WTC11 (cell line): ENCODE measurements at regions not wholly inside any gene's neighbourhood (a gene's known extent, or its start where the extent isn't known, plus 50 kb on each side); places are given as distances from the start of the nearest gene placed in this dataset.
A peak's percentile ranks its signal among the peaks of the same experiment; 100 is the strongest.
"Not testable (repeated sequence)": the region's sequence is repeated elsewhere in the genome, so short reads cannot be mapped to it uniquely, and the experiment has no call there.

ENCODE experiments used
- ATAC-seq: fragments of 200-7000 bp; cut with Tn5 transposase; 2 replicates; pipeline ENCODE4 v1.10.0; 2021; ENCODE audit warnings: mild to moderate bottlenecking, moderate library complexity
- CTCF ChIA-PET: fragments of 300-600 bp; sonication (Branson Sonifier 250); formaldehyde crosslinking; loops from one replicate; lab custom pipeline; 2021; ENCODE audit warnings: antibody characterized with exemption; lab: Charles Lee
- POLR2A ChIA-PET: fragments of 350-600 bp; sonication (Branson Sonifier 250); formaldehyde crosslinking; loops from one replicate; lab custom pipeline; 2021; ENCODE audit warnings: antibody characterized with exemption; lab: Charles Lee
- DNase-seq: peaks from one replicate; pipeline ENCODE4 v3.0.0; 2021; ENCODE audit warnings: low spot score
- H3K27ac Mint-ChIP-seq: 2 replicates; pipeline ENCODE4 v1.8.0; 2021; ENCODE audit warnings: mixed read lengths
- H3K27me3 Mint-ChIP-seq: 2 replicates; pipeline ENCODE4 v1.8.0; 2021; ENCODE audit warnings: low read depth, mild to moderate bottlenecking, moderate library complexity, mixed read lengths
- H3K36me3 Mint-ChIP-seq: 2 replicates; pipeline ENCODE4 v1.8.0; 2021; ENCODE audit warnings: mixed read lengths
- H3K4me1 Mint-ChIP-seq: 2 replicates; pipeline ENCODE4 v1.8.0; 2022; ENCODE audit warnings: mixed read lengths
- H3K4me3 Mint-ChIP-seq: 2 replicates; pipeline ENCODE4 v1.8.0; 2021; ENCODE audit warnings: mild to moderate bottlenecking, moderate library complexity, mixed read lengths
- H3K9me3 Mint-ChIP-seq: 2 replicates; pipeline ENCODE4 v1.8.0; 2021; ENCODE audit warnings: mixed read lengths
- CREM ChIP-seq: sonication (generic); formaldehyde crosslinking; IDR thresholded peaks from 2 replicates; pipeline ENCODE4 v1.8.1; 2022; ENCODE audit warnings: mild to moderate bottlenecking, missing genetic modification reagents, moderate library complexity
- ELF4 ChIP-seq: sonication (generic); formaldehyde crosslinking; IDR thresholded peaks from 2 replicates; pipeline ENCODE4 v1.8.1; 2022; ENCODE audit warnings: low read depth, mild to moderate bottlenecking, moderate library complexity, missing genetic modification reagents
- ETV6 ChIP-seq: sonication (generic); formaldehyde crosslinking; IDR thresholded peaks from 2 replicates; pipeline ENCODE4 v1.8.1; 2022; ENCODE audit warnings: mild to moderate bottlenecking, missing genetic modification reagents
- JAZF1 ChIP-seq: fragments of 250-450 bp; sonication (Bioruptor Pico); IDR thresholded peaks from 2 replicates; pipeline ENCODE4 v1.9.0; 2021; ENCODE audit warnings: moderate library complexity, mild to moderate bottlenecking, inconsistent platforms
- MYBL2 ChIP-seq: sonication (generic); formaldehyde crosslinking; IDR thresholded peaks from 2 replicates; pipeline ENCODE4 v1.8.1; 2023; ENCODE audit warnings: mild to moderate bottlenecking, moderate library complexity, missing genetic modification reagents
- NFE2L1 ChIP-seq: sonication (generic); formaldehyde crosslinking; IDR thresholded peaks from 2 replicates; pipeline ENCODE4 v1.8.1; 2023; ENCODE audit warnings: missing genetic modification reagents
- TF ChIP-seq, protein P1 (sequence below): fragments of 250-450 bp; sonication (Bioruptor Pico); IDR thresholded peaks from 2 replicates; pipeline ENCODE4 v1.9.0; 2021; ENCODE audit warnings: mild to moderate bottlenecking
- TF ChIP-seq, protein P2 (sequence below): sonication (generic); formaldehyde crosslinking; IDR thresholded peaks from 2 replicates; pipeline ENCODE4 v1.8.1; 2022; ENCODE audit warnings: mild to moderate bottlenecking, moderate library complexity, missing genetic modification reagents
- TF ChIP-seq, protein P3 (sequence below): sonication (generic); formaldehyde crosslinking; IDR thresholded peaks from 2 replicates; pipeline ENCODE4 v1.8.1; 2022; ENCODE audit warnings: missing genetic modification reagents, borderline replicate concordance
- TF ChIP-seq, protein P4 (sequence below): sonication (generic); formaldehyde crosslinking; IDR thresholded peaks from 2 replicates; pipeline ENCODE4 v1.8.1; 2022; ENCODE audit warnings: low read depth, missing genetic modification reagents, borderline replicate concordance
- TF ChIP-seq, protein P5 (sequence below): sonication (generic); formaldehyde crosslinking; IDR thresholded peaks from 2 replicates; pipeline ENCODE4 v1.8.0; 2023; ENCODE audit warnings: missing genetic modification reagents, mild to moderate bottlenecking, borderline replicate concordance

DNA sequence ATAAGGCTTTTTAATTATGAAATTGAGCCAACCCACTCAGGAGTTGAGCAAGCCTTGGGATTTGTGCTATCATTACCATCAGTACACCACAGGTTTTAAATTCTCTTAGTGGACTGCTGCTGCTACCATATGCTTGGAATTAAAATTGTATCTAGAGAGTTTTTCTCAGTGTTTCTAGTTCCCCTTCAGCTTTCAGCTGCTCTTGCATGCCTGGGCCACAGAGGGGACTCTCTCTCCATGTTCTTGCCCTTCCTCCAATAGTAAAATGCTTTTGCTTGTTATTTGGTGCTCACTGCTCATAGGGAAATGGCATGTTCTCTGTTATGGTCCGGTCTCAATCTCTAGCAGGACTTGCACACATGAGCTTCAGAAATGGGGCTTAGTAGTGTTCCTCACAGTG lies 101.9 kb downstream of the IGSF1 start:
- no peaks in the 10 kb centered on the region for H3K9me3 Mint-ChIP-seq
- H3K4me1 Mint-ChIP-seq: peaks cover 6% of the 10 kb centered on the region; the same call in 1 of the 2 replicates
- CTCF ChIA-PET: interaction anchor here (1.1 kb wide), 1 partner anchor 50 kb away, joined by 3 read pairs; no protein-coding TSS in a partner anchor
- H3K27me3 Mint-ChIP-seq: no peaks in the 10 kb centered on the region
- POLR2A ChIA-PET: no interaction called here
- no peaks in the 10 kb centered on the region for H3K36me3 Mint-ChIP-seq
- TF ChIP-seq JAZF1 (no peak), CREM (no peak), ELF4 (CRISPR knock-in tag) (no peak), NFE2L1 (CRISPR knock-in tag) (no peak)
- TF ChIP-seq, protein P1, sequence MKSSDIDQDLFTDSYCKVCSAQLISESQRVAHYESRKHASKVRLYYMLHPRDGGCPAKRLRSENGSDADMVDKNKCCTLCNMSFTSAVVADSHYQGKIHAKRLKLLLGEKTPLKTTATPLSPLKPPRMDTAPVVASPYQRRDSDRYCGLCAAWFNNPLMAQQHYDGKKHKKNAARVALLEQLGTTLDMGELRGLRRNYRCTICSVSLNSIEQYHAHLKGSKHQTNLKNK (CRISPR knock-in tag): no peak
- TF ChIP-seq, protein P2, sequence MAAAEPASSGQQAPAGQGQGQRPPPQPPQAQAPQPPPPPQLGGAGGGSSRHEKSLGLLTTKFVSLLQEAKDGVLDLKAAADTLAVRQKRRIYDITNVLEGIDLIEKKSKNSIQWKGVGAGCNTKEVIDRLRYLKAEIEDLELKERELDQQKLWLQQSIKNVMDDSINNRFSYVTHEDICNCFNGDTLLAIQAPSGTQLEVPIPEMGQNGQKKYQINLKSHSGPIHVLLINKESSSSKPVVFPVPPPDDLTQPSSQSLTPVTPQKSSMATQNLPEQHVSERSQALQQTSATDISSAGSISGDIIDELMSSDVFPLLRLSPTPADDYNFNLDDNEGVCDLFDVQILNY (CRISPR knock-in tag): no peak
- TF ChIP-seq, protein P3, sequence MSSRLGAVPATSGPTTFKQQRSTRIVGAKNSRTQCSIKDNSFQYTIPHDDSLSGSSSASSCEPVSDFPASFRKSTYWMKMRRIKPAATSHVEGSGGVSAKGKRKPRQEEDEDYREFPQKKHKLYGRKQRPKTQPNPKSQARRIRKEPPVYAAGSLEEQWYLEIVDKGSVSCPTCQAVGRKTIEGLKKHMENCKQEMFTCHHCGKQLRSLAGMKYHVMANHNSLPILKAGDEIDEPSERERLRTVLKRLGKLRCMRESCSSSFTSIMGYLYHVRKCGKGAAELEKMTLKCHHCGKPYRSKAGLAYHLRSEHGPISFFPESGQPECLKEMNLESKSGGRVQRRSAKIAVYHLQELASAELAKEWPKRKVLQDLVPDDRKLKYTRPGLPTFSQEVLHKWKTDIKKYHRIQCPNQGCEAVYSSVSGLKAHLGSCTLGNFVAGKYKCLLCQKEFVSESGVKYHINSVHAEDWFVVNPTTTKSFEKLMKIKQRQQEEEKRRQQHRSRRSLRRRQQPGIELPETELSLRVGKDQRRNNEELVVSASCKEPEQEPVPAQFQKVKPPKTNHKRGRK (CRISPR knock-in tag): no peak
- TF ChIP-seq, protein P4, sequence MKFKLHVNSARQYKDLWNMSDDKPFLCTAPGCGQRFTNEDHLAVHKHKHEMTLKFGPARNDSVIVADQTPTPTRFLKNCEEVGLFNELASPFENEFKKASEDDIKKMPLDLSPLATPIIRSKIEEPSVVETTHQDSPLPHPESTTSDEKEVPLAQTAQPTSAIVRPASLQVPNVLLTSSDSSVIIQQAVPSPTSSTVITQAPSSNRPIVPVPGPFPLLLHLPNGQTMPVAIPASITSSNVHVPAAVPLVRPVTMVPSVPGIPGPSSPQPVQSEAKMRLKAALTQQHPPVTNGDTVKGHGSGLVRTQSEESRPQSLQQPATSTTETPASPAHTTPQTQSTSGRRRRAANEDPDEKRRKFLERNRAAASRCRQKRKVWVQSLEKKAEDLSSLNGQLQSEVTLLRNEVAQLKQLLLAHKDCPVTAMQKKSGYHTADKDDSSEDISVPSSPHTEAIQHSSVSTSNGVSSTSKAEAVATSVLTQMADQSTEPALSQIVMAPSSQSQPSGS (CRISPR knock-in tag): no peak
- TF ChIP-seq, protein P5, sequence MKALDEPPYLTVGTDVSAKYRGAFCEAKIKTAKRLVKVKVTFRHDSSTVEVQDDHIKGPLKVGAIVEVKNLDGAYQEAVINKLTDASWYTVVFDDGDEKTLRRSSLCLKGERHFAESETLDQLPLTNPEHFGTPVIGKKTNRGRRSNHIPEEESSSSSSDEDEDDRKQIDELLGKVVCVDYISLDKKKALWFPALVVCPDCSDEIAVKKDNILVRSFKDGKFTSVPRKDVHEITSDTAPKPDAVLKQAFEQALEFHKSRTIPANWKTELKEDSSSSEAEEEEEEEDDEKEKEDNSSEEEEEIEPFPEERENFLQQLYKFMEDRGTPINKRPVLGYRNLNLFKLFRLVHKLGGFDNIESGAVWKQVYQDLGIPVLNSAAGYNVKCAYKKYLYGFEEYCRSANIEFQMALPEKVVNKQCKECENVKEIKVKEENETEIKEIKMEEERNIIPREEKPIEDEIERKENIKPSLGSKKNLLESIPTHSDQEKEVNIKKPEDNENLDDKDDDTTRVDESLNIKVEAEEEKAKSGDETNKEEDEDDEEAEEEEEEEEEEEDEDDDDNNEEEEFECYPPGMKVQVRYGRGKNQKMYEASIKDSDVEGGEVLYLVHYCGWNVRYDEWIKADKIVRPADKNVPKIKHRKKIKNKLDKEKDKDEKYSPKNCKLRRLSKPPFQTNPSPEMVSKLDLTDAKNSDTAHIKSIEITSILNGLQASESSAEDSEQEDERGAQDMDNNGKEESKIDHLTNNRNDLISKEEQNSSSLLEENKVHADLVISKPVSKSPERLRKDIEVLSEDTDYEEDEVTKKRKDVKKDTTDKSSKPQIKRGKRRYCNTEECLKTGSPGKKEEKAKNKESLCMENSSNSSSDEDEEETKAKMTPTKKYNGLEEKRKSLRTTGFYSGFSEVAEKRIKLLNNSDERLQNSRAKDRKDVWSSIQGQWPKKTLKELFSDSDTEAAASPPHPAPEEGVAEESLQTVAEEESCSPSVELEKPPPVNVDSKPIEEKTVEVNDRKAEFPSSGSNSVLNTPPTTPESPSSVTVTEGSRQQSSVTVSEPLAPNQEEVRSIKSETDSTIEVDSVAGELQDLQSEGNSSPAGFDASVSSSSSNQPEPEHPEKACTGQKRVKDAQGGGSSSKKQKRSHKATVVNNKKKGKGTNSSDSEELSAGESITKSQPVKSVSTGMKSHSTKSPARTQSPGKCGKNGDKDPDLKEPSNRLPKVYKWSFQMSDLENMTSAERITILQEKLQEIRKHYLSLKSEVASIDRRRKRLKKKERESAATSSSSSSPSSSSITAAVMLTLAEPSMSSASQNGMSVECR: no peak
- ATAC-seq (peak; percentile 60), DNase-seq (no peak)
- no peak overlapping the region for H3K27ac Mint-ChIP-seq
- H3K4me3 Mint-ChIP-seq: no peak overlapping the region

DNA sequence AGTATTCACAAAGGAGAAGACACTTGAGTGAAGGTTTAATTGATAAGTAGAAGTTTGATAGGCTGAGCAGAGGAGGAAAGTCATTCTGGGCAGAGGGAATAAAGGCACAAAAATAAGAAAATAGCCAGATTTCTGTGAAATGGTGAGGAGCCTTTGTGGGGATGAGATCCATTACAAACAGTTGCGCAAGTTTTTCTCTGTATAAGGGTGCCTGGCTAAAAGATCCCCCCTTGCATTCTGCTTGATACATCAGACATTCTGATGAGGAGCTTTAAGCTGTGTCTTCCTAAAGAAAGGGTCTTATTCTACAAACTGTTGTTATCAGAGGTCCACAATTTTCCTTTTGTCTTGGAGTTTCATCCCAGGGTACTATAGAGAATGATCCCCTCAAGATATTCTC lies 112.0 kb downstream of the ARHGAP36 start:
- ATAC-seq (no peak), DNase-seq (no peak)
- H3K36me3 Mint-ChIP-seq: no peaks in the 10 kb centered on the region
- no peak overlapping the region for H3K4me3 Mint-ChIP-seq
- no peaks in the 10 kb centered on the region for H3K4me1 Mint-ChIP-seq
- no peaks in the 10 kb centered on the region for H3K9me3 Mint-ChIP-seq
- peaks cover 21% of the 10 kb centered on the region for H3K27me3 Mint-ChIP-seq
- POLR2A ChIA-PET: no interaction called here
- CTCF ChIA-PET: no interaction called here
- H3K27ac Mint-ChIP-seq: no peak overlapping the region
- TF ChIP-seq ETV6 (CRISPR knock-in tag) (no peak), MYBL2 (CRISPR knock-in tag) (no peak)

DNA sequence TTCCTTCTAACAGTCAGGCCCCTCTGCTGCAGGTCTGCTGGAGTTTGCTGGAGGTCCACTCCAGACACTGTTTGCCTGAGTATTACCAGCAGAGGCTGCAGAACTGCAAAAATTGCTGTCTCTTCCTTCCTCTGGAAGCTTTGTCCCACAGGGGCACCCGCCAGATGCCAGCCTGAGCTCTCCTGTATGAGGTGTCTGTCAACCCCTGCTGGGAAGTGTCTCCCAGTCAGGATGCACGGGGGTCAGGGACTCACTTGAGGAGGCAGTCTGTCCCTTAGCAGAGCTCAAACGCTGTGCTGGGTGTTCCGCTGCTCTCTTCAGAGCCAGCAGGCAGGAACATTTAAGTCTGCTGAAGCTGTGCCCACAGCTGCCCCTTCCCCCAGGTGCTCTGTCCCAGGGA lies 105.5 kb downstream of the ARHGAP36 start:
- H3K9me3 Mint-ChIP-seq, H3K4me3 Mint-ChIP-seq, DNase-seq, H3K36me3 Mint-ChIP-seq, POLR2A ChIA-PET, ATAC-seq, CTCF ChIA-PET, H3K27ac Mint-ChIP-seq, H3K4me1 Mint-ChIP-seq: not testable (repeated sequence)
- H3K27me3 Mint-ChIP-seq: peaks cover 33% of the 10 kb centered on the region

DNA sequence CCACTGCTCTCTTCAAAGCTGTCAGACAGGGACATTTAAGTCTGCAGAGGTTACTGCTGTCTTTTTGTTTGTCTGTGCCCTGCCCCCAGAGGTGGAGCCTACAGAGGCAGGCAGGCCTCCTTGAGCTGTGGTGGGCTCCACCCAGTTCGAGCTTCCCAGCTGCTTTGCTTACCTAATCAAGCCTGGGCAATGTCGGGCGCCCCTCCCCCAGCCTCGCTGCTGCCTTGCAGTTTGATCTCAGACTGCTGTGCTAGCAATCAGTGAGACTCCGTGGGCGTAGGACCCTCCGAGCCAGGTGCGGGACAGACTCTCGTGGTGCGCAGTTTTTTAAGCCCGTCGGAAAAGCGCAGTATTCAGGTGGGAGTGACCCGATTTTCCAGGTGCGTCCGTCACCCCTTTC lies 99.5 kb downstream of the ARHGAP36 start:
- DNase-seq: peak; percentile 32
- H3K4me1 Mint-ChIP-seq, H3K27ac Mint-ChIP-seq, H3K9me3 Mint-ChIP-seq, ATAC-seq, POLR2A ChIA-PET, H3K36me3 Mint-ChIP-seq: not testable (repeated sequence)
- peak overlapping the region; percentile 85 for H3K4me3 Mint-ChIP-seq
- CTCF ChIA-PET: interaction anchor here (1.4 kb wide), 1 partner anchor 89 kb away, joined by 4 read pairs; no protein-coding TSS in a partner anchor
- H3K27me3 Mint-ChIP-seq: peaks cover 27% of the 10 kb centered on the region
